Cardiac muscle cell (in vitro differentiated cells and primary cell): ENCODE measurements at regions not wholly inside any gene's neighbourhood (a gene's known extent, or its start where the extent isn't known, plus 50 kb on each side); places are given as distances from the start of the nearest gene placed in this dataset.

Source experiments
- DNase-seq, 2 donors: peaks; one replicate each; pipeline versions ENCODE4 v3.0.0 to v3.0.0-alpha.2; 2010 to 2017; ENCODE audit warnings: low read depth in 1 of 2, low spot score in 1 of 2
- H3K27ac ChIP-seq: fragments of 200-600 bp; sonication (generic); 2 replicates; pipeline ENCODE4 v1.5.1; 2016
- H3K27me3 ChIP-seq: fragments of 200-600 bp; sonication (generic); 2 replicates; pipeline ENCODE4 v1.6.0; 2016; ENCODE audit warnings: control low read depth
- H3K36me3 ChIP-seq: fragments of 200-600 bp; sonication (generic); 2 replicates; pipeline ENCODE4 v1.5.1; 2016; ENCODE audit warnings: control low read depth
- H3K4me1 ChIP-seq: fragments of 200-600 bp; sonication (generic); 2 replicates; pipeline ENCODE4 v1.8.1; 2017; ENCODE audit warnings: low read depth, mild to moderate bottlenecking, mixed run types
- H3K4me3 ChIP-seq: fragments of 200-600 bp; sonication (generic); 2 replicates; pipeline ENCODE4 v1.5.1; 2016; ENCODE audit warnings: mild to moderate bottlenecking
- H3K9me3 ChIP-seq: fragments of 200-600 bp; sonication (generic); 2 replicates; pipeline ENCODE4 v1.5.1; 2017; ENCODE audit warnings: low read depth, mild to moderate bottlenecking, control low read depth
- TF ChIP-seq, protein P1 (sequence below): IDR thresholded peaks from 2 replicates; pipeline ENCODE4 v1.5.1; 2012; ENCODE audit warnings: low read depth, mild to moderate bottlenecking, low read length

DNA sequence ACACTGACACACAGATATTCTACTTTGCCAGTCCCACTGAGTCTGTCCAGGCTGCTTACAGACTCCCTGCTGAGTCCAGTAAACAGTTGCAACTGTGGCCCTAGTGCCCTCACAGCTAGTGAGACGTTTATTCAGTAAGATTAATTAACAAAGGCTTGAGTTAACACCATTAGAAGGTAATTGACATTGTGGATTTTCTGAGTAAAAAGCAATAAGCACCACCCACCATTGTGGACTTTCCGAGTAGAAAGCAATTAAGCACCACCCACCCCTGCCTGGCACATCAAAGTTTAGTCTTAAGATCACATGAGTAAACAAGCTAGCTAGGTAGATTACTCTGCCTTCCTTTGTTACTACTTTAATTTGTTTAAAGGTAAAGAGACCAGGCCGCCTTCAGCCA is 408.6 kb upstream of the IMPG1 start:
- H3K36me3 ChIP-seq, result no peaks in the 10 kb centered on the region
- H3K9me3 ChIP-seq, result no peaks in the 10 kb centered on the region
- H3K4me3 ChIP-seq, result no peak overlapping the region
- TF ChIP-seq, protein P1, sequence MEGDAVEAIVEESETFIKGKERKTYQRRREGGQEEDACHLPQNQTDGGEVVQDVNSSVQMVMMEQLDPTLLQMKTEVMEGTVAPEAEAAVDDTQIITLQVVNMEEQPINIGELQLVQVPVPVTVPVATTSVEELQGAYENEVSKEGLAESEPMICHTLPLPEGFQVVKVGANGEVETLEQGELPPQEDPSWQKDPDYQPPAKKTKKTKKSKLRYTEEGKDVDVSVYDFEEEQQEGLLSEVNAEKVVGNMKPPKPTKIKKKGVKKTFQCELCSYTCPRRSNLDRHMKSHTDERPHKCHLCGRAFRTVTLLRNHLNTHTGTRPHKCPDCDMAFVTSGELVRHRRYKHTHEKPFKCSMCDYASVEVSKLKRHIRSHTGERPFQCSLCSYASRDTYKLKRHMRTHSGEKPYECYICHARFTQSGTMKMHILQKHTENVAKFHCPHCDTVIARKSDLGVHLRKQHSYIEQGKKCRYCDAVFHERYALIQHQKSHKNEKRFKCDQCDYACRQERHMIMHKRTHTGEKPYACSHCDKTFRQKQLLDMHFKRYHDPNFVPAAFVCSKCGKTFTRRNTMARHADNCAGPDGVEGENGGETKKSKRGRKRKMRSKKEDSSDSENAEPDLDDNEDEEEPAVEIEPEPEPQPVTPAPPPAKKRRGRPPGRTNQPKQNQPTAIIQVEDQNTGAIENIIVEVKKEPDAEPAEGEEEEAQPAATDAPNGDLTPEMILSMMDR, result no peak
- H3K27me3 ChIP-seq, result no peaks in the 10 kb centered on the region
- H3K4me1 ChIP-seq, result no peaks in the 10 kb centered on the region
- no peak for DNase-seq
- H3K27ac ChIP-seq, result no peak overlapping the region

DNA sequence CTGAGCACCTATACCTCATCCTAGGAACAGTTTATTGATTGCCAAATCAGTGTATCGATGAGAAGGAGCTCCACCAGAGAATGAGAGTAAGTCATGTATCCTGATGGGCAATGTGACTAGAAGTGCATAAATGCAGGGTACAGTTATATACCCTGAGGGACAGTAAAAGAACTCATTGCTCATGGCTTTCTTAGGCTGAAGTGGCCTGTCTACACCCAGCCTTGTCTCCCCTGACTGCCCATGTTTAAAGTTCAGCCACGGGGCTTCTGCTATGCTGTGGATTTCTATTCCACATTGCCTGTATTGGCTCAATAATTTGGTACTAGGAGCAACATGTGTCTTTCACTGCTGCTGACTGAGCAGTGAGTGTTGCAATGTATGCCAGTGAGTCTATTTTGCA is 400.4 kb upstream of the IMPG1 start:
- no peak overlapping the region for H3K27ac ChIP-seq

DNA sequence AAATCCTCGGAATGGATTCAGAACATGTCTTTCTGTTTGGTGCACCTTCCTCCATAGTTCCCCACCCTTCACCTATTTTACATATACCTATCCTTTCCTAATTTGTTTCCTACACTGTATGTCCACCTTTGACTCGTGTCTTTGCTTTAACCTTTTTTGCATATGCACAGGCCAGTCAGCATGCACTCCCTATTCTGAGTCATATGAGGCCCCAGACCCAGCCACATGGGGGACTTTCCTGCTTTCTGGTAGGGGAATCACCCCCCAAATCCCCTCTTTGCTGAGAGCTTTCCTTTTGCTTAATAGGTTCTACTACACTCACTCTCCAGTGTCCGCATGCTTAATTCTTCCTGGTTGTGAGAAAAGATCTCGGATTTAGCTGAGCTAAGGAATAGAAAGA is 393.8 kb upstream of the IMPG1 start:
- no peak overlapping the region for H3K4me3 ChIP-seq

More for the DNA sequence above, 400.4 kb upstream of the IMPG1 start:
- H3K36me3 ChIP-seq, result no peaks in the 10 kb centered on the region
- no peaks in the 10 kb centered on the region for H3K9me3 ChIP-seq
- H3K4me1 ChIP-seq, result no peaks in the 10 kb centered on the region
- H3K4me3 ChIP-seq, result no peak overlapping the region
- TF ChIP-seq, protein P1, result no peak
- peak in 1 of 2 donors; percentile 53 for DNase-seq
- no peaks in the 10 kb centered on the region for H3K27me3 ChIP-seq

DNA sequence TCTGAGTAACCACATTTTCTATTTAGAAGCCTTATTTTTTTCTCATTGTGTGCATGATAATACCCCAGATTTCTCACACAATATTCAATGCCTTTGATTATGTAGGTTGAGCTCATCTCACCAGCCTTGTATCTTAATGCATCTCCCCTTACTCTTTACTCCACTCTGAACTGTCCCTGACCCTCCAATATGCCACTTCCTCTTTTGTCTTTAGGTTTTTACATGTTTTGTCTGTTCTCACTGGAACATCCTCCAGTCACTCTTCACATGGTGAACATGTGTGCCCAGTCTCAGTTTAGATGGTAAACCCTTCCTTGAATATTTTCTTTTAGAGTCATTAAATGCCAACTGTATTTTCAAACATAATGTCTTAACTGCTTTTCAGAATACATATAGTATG is 392.9 kb upstream of the IMPG1 start:
- no peak for DNase-seq
- no peaks in the 10 kb centered on the region for H3K4me1 ChIP-seq
- TF ChIP-seq, protein P1, result no peak
- H3K4me3 ChIP-seq, result no peak overlapping the region
- H3K27me3 ChIP-seq, result no peaks in the 10 kb centered on the region
- no peak overlapping the region for H3K27ac ChIP-seq
- no peaks in the 10 kb centered on the region for H3K36me3 ChIP-seq
- H3K9me3 ChIP-seq, result no peaks in the 10 kb centered on the region

More for the DNA sequence above, 393.8 kb upstream of the IMPG1 start:
- Histone ChIP-seq H3K36me3 (no peaks in the 10 kb centered on the region), H3K9me3 (no peaks in the 10 kb centered on the region), H3K27me3 (no peaks in the 10 kb centered on the region), H3K4me1 (no peaks in the 10 kb centered on the region), H3K27ac (no peak overlapping the region)
- TF ChIP-seq, protein P1, result no peak
- DNase-seq, result no peak

DNA sequence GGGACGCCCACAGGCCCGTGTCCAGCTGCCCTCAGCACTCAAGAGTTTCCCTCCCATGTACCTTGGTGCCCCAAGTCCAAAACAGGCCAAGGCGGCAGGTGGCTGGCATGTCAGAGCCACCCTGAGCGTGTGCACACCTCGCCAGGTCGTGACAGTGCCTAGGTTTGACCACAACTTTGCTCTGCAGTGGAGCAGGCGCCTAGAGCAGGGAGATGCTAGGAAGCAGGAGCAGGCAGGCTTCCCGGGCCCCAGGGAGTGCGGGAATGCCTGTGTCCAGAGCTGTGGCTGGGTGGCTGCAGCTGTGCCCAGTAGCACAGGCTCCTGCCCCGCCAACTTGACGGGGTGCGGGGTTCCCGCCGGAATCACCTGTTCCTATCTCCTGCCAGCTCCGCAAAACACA is 380.8 kb upstream of the IMPG1 start:
- H3K36me3 ChIP-seq, result no peaks in the 10 kb centered on the region
- no peaks in the 10 kb centered on the region for H3K9me3 ChIP-seq
- no peaks in the 10 kb centered on the region for H3K27me3 ChIP-seq
- H3K4me3 ChIP-seq, result no peak overlapping the region
- no peaks in the 10 kb centered on the region for H3K4me1 ChIP-seq
- no peak overlapping the region for H3K27ac ChIP-seq
- TF ChIP-seq, protein P1, result no peak
- no peak for DNase-seq
